Stimulated activated CD4-positive, alpha-beta T cell treated with anti-CD3 and anti-CD28 coated beads, Interleukin-4, amount 100 ng/mL, for 48 hours (primary cell): ENCODE measurements at regions not wholly inside any gene's neighbourhood (a gene's known extent, or its start where the extent isn't known, plus 50 kb on each side); places are given as distances from the start of the nearest gene placed in this dataset.
A peak's percentile ranks its signal among the peaks of the same experiment; 100 is the strongest.

Experiments used
- DNase-seq, 2 donors: peaks; one replicate each; pipeline ENCODE4 v3.0.0-alpha.2; 2020; ENCODE audit warnings: low read depth in 2 of 2

GRCh38 chr12:123077298-123078119 is 73.4 kb downstream of the PITPNM2 start:
- no peak for DNase-seq

- DNase-seq = peak; percentile 37 to 39
Observed at GRCh38 chr12:123076604-123077297, 74.1 kb downstream of the PITPNM2 start.

- DNase-seq = peak; percentile 59 to 68
Observed at GRCh38 chr12:123075646-123076171, 75.2 kb downstream of the PITPNM2 start.

GRCh38 chr12:123075087-123075645 is 75.7 kb downstream of the PITPNM2 start:
- no peak for DNase-seq

GRCh38 chr12:123073962-123074801 is 76.7 kb downstream of the PITPNM2 start:
- DNase-seq = no peak

GRCh38 chr12:123073292-123073691 is 77.6 kb downstream of the PITPNM2 start:
- DNase-seq = no peak

- DNase-seq = no peak
Observed at GRCh38 chr12:123071857-123072256, 79.0 kb downstream of the PITPNM2 start.

- DNase-seq = no peak
Observed at GRCh38 chr12:123071099-123071800, 79.6 kb downstream of the PITPNM2 start.

- no peak for DNase-seq
Observed at GRCh38 chr12:123070267-123071081, 80.4 kb downstream of the PITPNM2 start.

GRCh38 chr12:123069436-123070266 is 81.2 kb downstream of the PITPNM2 start:
- DNase-seq = no peak

GRCh38 chr12:123067654-123068053 is 83.2 kb downstream of the PITPNM2 start:
- no peak for DNase-seq

- DNase-seq = no peak
Observed at GRCh38 chr12:123066384-123066710, 84.5 kb downstream of the PITPNM2 start.

GRCh38 chr12:123065676-123066383 is 85.1 kb downstream of the PITPNM2 start:
- no peak for DNase-seq

GRCh38 chr12:123064885-123065619 is 84.6 kb downstream of the ARL6IP4 start:
- DNase-seq = no peak

- no peak for DNase-seq
Observed at GRCh38 chr12:123064366-123064765, 83.9 kb downstream of the ARL6IP4 start.

GRCh38 chr12:123063535-123063934 is 83.1 kb downstream of the ARL6IP4 start:
- no peak for DNase-seq

GRCh38 chr12:123062681-123063486 is 82.4 kb downstream of the ARL6IP4 start:
- no peak for DNase-seq
